ENCODE measurements at regions not wholly inside any gene's neighbourhood (a gene's known extent, or its start where the extent isn't known, plus 50 kb on each side); places are given as distances from the start of the nearest gene placed in this dataset.
A peak's percentile ranks its signal among the peaks of the same experiment; 100 is the strongest.

GRCh38 chr6:19312241-19312978 is 524.8 kb upstream of the ID4 start:
- no peak for TF ChIP-seq ZFX (IDR thresholded peaks at IDR 0.05)
- TF ChIP-seq, protein P1, sequence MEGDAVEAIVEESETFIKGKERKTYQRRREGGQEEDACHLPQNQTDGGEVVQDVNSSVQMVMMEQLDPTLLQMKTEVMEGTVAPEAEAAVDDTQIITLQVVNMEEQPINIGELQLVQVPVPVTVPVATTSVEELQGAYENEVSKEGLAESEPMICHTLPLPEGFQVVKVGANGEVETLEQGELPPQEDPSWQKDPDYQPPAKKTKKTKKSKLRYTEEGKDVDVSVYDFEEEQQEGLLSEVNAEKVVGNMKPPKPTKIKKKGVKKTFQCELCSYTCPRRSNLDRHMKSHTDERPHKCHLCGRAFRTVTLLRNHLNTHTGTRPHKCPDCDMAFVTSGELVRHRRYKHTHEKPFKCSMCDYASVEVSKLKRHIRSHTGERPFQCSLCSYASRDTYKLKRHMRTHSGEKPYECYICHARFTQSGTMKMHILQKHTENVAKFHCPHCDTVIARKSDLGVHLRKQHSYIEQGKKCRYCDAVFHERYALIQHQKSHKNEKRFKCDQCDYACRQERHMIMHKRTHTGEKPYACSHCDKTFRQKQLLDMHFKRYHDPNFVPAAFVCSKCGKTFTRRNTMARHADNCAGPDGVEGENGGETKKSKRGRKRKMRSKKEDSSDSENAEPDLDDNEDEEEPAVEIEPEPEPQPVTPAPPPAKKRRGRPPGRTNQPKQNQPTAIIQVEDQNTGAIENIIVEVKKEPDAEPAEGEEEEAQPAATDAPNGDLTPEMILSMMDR (conservative IDR thresholded peaks at IDR 0.05): no peak
- no peak overlapping the region for H3K27ac ChIP-seq

- no peak for TF ChIP-seq ZFX (IDR thresholded peaks at IDR 0.05)
- TF ChIP-seq, protein P1 (conservative IDR thresholded peaks at IDR 0.05): no peak
- no peak overlapping the region for H3K27ac ChIP-seq
Observed at GRCh38 chr6:19317431-19317986, 519.7 kb upstream of the ID4 start.

- TF ChIP-seq, protein P1 (conservative IDR thresholded peaks at IDR 0.05): no peak
- TF ChIP-seq ZFX (IDR thresholded peaks at IDR 0.05): no peak
- no peak overlapping the region for H3K27ac ChIP-seq
Observed at GRCh38 chr6:19319005-19319404, 518.2 kb upstream of the ID4 start.

DNA sequence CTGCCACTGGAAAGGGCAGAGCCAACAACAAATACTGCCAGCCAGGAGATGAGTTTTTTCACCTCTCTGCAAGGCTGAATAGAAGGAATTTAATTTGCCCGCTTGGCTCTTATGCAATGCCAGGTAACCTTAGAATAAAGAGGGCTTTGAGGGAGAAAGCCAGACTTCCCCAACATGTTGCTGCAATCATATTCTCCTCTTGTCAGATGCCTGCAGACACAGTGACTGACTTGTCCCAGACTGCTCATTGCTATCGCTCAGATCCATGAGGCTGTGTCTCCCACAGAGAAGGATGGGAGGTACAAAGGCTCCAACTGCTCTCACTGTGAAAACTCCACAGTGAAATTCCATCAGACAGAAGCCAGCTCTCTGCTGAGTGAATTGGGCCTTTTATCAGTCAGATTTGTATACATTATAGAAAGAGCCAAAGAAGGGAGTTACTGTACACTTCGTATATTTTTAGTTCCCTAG is 517.0 kb upstream of the ID4 start:
- TF ChIP-seq, protein P1 (conservative IDR thresholded peaks at IDR 0.05): no peak
- no peak for TF ChIP-seq ZFX (IDR thresholded peaks at IDR 0.05)
- no peak overlapping the region for H3K27ac ChIP-seq

GRCh38 chr6:19322691-19323485 is 514.3 kb upstream of the ID4 start:
- no peak for TF ChIP-seq ZFX (IDR thresholded peaks at IDR 0.05)
- TF ChIP-seq, protein P1 (conservative IDR thresholded peaks at IDR 0.05): peak; percentile 16; the same call in 1 of the 2 replicates
- H3K27ac ChIP-seq: no peak overlapping the region

GRCh38 chr6:19324376-19324775 is 512.8 kb upstream of the ID4 start:
- H3K27ac ChIP-seq: no peak overlapping the region
- TF ChIP-seq, protein P1 (conservative IDR thresholded peaks at IDR 0.05): no peak
- TF ChIP-seq ZFX (IDR thresholded peaks at IDR 0.05): no peak

- TF ChIP-seq, protein P1 (conservative IDR thresholded peaks at IDR 0.05): no peak
- no peak for TF ChIP-seq ZFX (IDR thresholded peaks at IDR 0.05)
Observed at GRCh38 chr6:19325335-19325789, 511.8 kb upstream of the ID4 start.

More at GRCh38 chr6:19325335-19325789, 511.8 kb upstream of the ID4 start:
- H3K27ac ChIP-seq: no peak overlapping the region
